ENCODE measurements at regions not wholly inside any gene's neighbourhood (a gene's known extent, or its start where the extent isn't known, plus 50 kb on each side); places are given as distances from the start of the nearest gene placed in this dataset.

DNA sequence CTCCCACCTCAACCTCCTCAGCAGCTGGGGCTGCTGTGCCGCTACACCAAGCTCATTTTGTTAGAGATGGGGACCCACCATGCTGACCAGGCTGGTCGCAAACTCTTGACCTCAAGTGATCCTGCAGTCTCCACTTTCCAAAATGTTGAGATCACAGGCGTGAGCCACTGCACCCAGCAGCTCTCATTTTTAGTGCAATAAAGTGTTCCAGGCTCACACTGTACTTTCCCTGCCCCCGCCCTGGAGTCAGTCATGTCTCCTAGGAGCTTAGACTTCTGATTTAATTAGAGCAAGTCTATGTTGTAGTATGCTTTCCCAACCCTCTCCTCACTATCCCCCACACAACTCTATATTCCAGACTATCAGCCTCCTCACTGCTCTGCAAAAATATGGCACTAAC, 238.0 kb upstream of the ACTBL2 start (continued):
- TF ChIP-seq, protein P1, sequence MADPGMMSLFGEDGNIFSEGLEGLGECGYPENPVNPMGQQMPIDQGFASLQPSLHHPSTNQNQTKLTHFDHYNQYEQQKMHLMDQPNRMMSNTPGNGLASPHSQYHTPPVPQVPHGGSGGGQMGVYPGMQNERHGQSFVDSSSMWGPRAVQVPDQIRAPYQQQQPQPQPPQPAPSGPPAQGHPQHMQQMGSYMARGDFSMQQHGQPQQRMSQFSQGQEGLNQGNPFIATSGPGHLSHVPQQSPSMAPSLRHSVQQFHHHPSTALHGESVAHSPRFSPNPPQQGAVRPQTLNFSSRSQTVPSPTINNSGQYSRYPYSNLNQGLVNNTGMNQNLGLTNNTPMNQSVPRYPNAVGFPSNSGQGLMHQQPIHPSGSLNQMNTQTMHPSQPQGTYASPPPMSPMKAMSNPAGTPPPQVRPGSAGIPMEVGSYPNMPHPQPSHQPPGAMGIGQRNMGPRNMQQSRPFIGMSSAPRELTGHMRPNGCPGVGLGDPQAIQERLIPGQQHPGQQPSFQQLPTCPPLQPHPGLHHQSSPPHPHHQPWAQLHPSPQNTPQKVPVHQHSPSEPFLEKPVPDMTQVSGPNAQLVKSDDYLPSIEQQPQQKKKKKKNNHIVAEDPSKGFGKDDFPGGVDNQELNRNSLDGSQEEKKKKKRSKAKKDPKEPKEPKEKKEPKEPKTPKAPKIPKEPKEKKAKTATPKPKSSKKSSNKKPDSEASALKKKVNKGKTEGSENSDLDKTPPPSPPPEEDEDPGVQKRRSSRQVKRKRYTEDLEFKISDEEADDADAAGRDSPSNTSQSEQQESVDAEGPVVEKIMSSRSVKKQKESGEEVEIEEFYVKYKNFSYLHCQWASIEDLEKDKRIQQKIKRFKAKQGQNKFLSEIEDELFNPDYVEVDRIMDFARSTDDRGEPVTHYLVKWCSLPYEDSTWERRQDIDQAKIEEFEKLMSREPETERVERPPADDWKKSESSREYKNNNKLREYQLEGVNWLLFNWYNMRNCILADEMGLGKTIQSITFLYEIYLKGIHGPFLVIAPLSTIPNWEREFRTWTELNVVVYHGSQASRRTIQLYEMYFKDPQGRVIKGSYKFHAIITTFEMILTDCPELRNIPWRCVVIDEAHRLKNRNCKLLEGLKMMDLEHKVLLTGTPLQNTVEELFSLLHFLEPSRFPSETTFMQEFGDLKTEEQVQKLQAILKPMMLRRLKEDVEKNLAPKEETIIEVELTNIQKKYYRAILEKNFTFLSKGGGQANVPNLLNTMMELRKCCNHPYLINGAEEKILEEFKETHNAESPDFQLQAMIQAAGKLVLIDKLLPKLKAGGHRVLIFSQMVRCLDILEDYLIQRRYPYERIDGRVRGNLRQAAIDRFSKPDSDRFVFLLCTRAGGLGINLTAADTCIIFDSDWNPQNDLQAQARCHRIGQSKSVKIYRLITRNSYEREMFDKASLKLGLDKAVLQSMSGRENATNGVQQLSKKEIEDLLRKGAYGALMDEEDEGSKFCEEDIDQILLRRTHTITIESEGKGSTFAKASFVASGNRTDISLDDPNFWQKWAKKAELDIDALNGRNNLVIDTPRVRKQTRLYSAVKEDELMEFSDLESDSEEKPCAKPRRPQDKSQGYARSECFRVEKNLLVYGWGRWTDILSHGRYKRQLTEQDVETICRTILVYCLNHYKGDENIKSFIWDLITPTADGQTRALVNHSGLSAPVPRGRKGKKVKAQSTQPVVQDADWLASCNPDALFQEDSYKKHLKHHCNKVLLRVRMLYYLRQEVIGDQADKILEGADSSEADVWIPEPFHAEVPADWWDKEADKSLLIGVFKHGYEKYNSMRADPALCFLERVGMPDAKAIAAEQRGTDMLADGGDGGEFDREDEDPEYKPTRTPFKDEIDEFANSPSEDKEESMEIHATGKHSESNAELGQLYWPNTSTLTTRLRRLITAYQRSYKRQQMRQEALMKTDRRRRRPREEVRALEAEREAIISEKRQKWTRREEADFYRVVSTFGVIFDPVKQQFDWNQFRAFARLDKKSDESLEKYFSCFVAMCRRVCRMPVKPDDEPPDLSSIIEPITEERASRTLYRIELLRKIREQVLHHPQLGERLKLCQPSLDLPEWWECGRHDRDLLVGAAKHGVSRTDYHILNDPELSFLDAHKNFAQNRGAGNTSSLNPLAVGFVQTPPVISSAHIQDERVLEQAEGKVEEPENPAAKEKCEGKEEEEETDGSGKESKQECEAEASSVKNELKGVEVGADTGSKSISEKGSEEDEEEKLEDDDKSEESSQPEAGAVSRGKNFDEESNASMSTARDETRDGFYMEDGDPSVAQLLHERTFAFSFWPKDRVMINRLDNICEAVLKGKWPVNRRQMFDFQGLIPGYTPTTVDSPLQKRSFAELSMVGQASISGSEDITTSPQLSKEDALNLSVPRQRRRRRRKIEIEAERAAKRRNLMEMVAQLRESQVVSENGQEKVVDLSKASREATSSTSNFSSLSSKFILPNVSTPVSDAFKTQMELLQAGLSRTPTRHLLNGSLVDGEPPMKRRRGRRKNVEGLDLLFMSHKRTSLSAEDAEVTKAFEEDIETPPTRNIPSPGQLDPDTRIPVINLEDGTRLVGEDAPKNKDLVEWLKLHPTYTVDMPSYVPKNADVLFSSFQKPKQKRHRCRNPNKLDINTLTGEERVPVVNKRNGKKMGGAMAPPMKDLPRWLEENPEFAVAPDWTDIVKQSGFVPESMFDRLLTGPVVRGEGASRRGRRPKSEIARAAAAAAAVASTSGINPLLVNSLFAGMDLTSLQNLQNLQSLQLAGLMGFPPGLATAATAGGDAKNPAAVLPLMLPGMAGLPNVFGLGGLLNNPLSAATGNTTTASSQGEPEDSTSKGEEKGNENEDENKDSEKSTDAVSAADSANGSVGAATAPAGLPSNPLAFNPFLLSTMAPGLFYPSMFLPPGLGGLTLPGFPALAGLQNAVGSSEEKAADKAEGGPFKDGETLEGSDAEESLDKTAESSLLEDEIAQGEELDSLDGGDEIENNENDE (IDR thresholded peaks at IDR 0.05; ENCODE audit: insufficient replicate concordance, low read length), result no peak
- TF ChIP-seq, protein P2, sequence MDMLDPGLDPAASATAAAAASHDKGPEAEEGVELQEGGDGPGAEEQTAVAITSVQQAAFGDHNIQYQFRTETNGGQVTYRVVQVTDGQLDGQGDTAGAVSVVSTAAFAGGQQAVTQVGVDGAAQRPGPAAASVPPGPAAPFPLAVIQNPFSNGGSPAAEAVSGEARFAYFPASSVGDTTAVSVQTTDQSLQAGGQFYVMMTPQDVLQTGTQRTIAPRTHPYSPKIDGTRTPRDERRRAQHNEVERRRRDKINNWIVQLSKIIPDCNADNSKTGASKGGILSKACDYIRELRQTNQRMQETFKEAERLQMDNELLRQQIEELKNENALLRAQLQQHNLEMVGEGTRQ (IDR thresholded peaks at IDR 0.05; ENCODE audit: low read length), result no peak
- TF ChIP-seq BRCA1 (IDR thresholded peaks at IDR 0.05; ENCODE audit: low read depth, low read length) (no peak), CTBP2 (IDR thresholded peaks at IDR 0.05; ENCODE audit: borderline replicate concordance, insufficient read depth, insufficient read length, low read length) (no peak), BCL11A (IDR thresholded peaks at IDR 0.05; ENCODE audit: low read depth in 2 of 2, low read length in 2 of 2) (no peak)

All from H1 (cell line).